EL (cell line): ENCODE measurements at regions not wholly inside any gene's neighbourhood (a gene's known extent, or its start where the extent isn't known, plus 50 kb on each side); places are given as distances from the start of the nearest gene placed in this dataset.
"Not testable (repeated sequence)": the region's sequence is repeated elsewhere in the genome, so short reads cannot be mapped to it uniquely, and the experiment has no call there.

Experiments used
- DNase-seq: peaks from one replicate; pipeline ENCODE4 v3.0.0-alpha.2; 2016

GRCh38 chr4:12929784-12930183, 554.4 kb downstream of the RAB28 start:
- no peak for DNase-seq

- no peak for DNase-seq
Observed at GRCh38 chr4:12928751-12929150, 555.4 kb downstream of the RAB28 start.

GRCh38 chr4:12926189-12927066, 557.7 kb downstream of the RAB28 start:
- DNase-seq, result no peak

- DNase-seq, result no peak
Observed at GRCh38 chr4:12924728-12925320, 559.3 kb downstream of the RAB28 start.

GRCh38 chr4:12924253-12924652, 559.9 kb downstream of the RAB28 start:
- DNase-seq, result no peak

GRCh38 chr4:12912896-12913418, 571.2 kb downstream of the RAB28 start:
- DNase-seq, result no peak

GRCh38 chr4:12911750-12912358, 572.3 kb downstream of the RAB28 start:
- DNase-seq, result no peak

- not testable (repeated sequence) for DNase-seq
Observed at GRCh38 chr4:12903640-12904039, 580.5 kb downstream of the RAB28 start.

- no peak for DNase-seq
Observed at GRCh38 chr4:12902735-12903134, 581.4 kb downstream of the RAB28 start.

- no peak for DNase-seq
Observed at GRCh38 chr4:12897954-12898353, 586.2 kb downstream of the RAB28 start.

GRCh38 chr4:12894062-12894461, 590.1 kb downstream of the RAB28 start:
- no peak for DNase-seq

- no peak for DNase-seq
Observed at GRCh38 chr4:12889054-12889453, 595.1 kb downstream of the RAB28 start.

- no peak for DNase-seq
Observed at GRCh38 chr4:12884846-12885796, 599.0 kb downstream of the RAB28 start.

GRCh38 chr4:12881945-12882584, 602.1 kb downstream of the RAB28 start:
- no peak for DNase-seq

GRCh38 chr4:12880844-12881243, 603.3 kb downstream of the RAB28 start:
- no peak for DNase-seq

- DNase-seq, result no peak
Observed at GRCh38 chr4:12879496-12879895, 604.6 kb downstream of the RAB28 start.

- DNase-seq, result no peak
Observed at GRCh38 chr4:12875640-12876243, 608.4 kb downstream of the RAB28 start.

- DNase-seq, result no peak
Observed at GRCh38 chr4:12873351-12873750, 610.8 kb downstream of the RAB28 start.

- DNase-seq, result no peak
Observed at GRCh38 chr4:12861422-12861821, 622.7 kb downstream of the RAB28 start.

GRCh38 chr4:12852338-12853307, 631.5 kb downstream of the RAB28 start:
- DNase-seq, result peak; percentile 38
